OCI-LY1 (cell line): ENCODE measurements at regions not wholly inside any gene's neighbourhood (a gene's known extent, or its start where the extent isn't known, plus 50 kb on each side); places are given as distances from the start of the nearest gene placed in this dataset.

Experiments
- CTCF ChIP-seq: fragments of 200-600 bp; sonication (generic), shearing (Covaris generic); IDR thresholded peaks from 2 replicates; pipeline ENCODE4 v1.5.1; 2017; ENCODE audit warnings: mild to moderate bottlenecking, antibody characterized with exemption, low read length, moderate library complexity, mixed read lengths
- EZH2 ChIP-seq: fragments of 200-600 bp; sonication (generic), shearing (Covaris generic); IDR thresholded peaks from 2 replicates; pipeline ENCODE4 v1.8.0; 2017; ENCODE audit warnings: borderline replicate concordance, mixed run types, mild to moderate bottlenecking, antibody characterized with exemption, low read length, moderate library complexity, mixed read lengths

DNA sequence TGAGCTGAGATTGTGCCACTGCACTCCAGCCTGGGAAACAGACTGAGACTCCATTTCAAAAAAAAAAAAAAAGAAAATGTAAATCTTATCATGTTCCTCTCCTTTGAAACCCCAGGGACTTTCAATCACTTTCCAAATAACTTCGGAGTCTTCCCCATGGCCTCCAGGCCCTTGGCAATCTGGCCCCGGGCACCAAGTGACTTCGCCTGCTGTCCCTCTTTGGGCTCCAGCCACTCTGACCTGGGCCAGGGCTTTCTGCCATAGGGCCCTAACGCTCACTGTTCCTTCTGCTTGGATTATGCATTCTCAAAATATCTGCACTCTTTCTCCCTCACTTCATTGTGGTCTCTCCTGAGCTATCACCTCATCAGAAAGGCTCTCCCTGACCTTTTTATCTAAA is 260.9 kb downstream of the KLF13 start:
- TF ChIP-seq CTCF (no peak), EZH2 (no peak)
